ENCODE measurements at regions not wholly inside any gene's neighbourhood (a gene's known extent, or its start where the extent isn't known, plus 50 kb on each side); places are given as distances from the start of the nearest gene placed in this dataset.

- in situ Hi-C loops (cut with HindIII; ENCODE audit: low pct_ligation_motif_present, low sequenced_read_pairs), result no loop called here
- Histone ChIP-seq H3K36me3 (replicated peaks) (no peaks in the 10 kb centered on the region), H3K27me3 (replicated peaks) (no peaks in the 10 kb centered on the region), H3K4me3 (ENCODE audit: low read depth, low read length) (no peak overlapping the region), H3K27ac (no peak overlapping the region)
- DNase-seq, result no peak
- TF ChIP-seq, protein P1, sequence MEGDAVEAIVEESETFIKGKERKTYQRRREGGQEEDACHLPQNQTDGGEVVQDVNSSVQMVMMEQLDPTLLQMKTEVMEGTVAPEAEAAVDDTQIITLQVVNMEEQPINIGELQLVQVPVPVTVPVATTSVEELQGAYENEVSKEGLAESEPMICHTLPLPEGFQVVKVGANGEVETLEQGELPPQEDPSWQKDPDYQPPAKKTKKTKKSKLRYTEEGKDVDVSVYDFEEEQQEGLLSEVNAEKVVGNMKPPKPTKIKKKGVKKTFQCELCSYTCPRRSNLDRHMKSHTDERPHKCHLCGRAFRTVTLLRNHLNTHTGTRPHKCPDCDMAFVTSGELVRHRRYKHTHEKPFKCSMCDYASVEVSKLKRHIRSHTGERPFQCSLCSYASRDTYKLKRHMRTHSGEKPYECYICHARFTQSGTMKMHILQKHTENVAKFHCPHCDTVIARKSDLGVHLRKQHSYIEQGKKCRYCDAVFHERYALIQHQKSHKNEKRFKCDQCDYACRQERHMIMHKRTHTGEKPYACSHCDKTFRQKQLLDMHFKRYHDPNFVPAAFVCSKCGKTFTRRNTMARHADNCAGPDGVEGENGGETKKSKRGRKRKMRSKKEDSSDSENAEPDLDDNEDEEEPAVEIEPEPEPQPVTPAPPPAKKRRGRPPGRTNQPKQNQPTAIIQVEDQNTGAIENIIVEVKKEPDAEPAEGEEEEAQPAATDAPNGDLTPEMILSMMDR (IDR thresholded peaks at IDR 0.05; ENCODE audit: low read depth, low read length, missing control alignments), result no peak
These were observed 556.6 kb downstream of the TRHDE start for GRCh38 chr12:72828662-72829324.

GRCh38 chr12:72829838-72830237 is 557.7 kb downstream of the TRHDE start:
- H3K36me3 ChIP-seq (replicated peaks), result no peaks in the 10 kb centered on the region
- TF ChIP-seq, protein P1 (IDR thresholded peaks at IDR 0.05; ENCODE audit: low read depth, low read length, missing control alignments), result no peak
- no peaks in the 10 kb centered on the region for H3K27me3 ChIP-seq (replicated peaks)
- in situ Hi-C loops (cut with HindIII; ENCODE audit: low pct_ligation_motif_present, low sequenced_read_pairs), result no loop called here
- DNase-seq, result no peak
- H3K27ac ChIP-seq, result no peak overlapping the region
- no peak overlapping the region for H3K4me3 ChIP-seq (ENCODE audit: low read depth, low read length)

GRCh38 chr12:72832024-72832423 is 559.9 kb downstream of the TRHDE start:
- Histone ChIP-seq H3K4me3 (ENCODE audit: low read depth, low read length) (no peak overlapping the region), H3K36me3 (replicated peaks) (no peaks in the 10 kb centered on the region), H3K27ac (no peak overlapping the region), H3K27me3 (replicated peaks) (no peaks in the 10 kb centered on the region)
- in situ Hi-C loops (cut with HindIII; ENCODE audit: low pct_ligation_motif_present, low sequenced_read_pairs), result no loop called here
- no peak for DNase-seq
- TF ChIP-seq, protein P1 (IDR thresholded peaks at IDR 0.05; ENCODE audit: low read depth, low read length, missing control alignments), result no peak

DNA sequence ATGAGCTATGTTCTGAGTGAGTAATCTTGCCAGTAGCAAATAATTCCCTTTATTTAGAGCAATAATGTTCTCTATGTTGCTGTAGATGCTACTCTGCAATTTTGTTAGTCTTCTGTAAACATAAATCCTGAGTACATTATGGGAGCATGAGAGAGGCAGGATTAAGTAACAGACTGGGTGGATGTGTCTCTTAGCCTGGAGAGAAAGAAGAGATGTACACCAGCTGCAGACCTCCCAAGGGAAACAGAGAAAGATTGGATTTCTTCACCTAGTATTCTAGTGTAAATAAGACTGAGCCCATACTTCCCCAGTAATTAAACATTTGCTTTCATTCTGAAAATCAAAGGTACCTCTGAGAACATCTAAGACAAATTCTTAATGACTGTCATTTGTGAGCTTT is 564.0 kb downstream of the TRHDE start:
- H3K27ac ChIP-seq, result no peak overlapping the region
- H3K36me3 ChIP-seq (replicated peaks), result no peaks in the 10 kb centered on the region
- no peaks in the 10 kb centered on the region for H3K27me3 ChIP-seq (replicated peaks)
- in situ Hi-C loops (cut with HindIII; ENCODE audit: low pct_ligation_motif_present, low sequenced_read_pairs), result no loop called here
- TF ChIP-seq, protein P1 (IDR thresholded peaks at IDR 0.05; ENCODE audit: low read depth, low read length, missing control alignments), result no peak
- H3K4me3 ChIP-seq (ENCODE audit: low read depth, low read length), result no peak overlapping the region
- DNase-seq, result no peak

DNA sequence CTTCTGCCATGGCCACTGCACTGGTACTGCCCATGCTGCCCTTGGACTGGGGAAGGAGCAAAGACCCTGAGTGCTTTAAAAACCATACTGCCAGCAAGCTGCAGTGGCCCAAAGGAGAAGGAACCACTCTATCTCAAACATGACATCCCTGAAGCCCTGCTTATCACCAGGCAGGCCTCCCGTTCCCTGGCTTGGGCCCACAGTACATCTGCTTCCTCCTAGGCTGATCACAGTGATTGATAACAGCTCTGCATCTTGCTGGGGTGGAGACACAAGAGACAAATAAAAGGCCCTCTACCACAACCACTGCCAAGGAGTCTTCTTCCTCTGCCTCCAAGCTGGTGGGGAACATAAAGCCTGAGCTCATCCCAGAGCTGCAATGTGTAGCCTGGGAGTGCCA is 567.5 kb downstream of the TRHDE start:
- Histone ChIP-seq H3K36me3 (replicated peaks) (no peaks in the 10 kb centered on the region), H3K27me3 (replicated peaks) (no peaks in the 10 kb centered on the region), H3K27ac (no peak overlapping the region), H3K4me3 (ENCODE audit: low read depth, low read length) (no peak overlapping the region)
- in situ Hi-C loops (cut with HindIII; ENCODE audit: low pct_ligation_motif_present, low sequenced_read_pairs), result no loop called here
- no peak for DNase-seq
- TF ChIP-seq, protein P1 (IDR thresholded peaks at IDR 0.05; ENCODE audit: low read depth, low read length, missing control alignments), result no peak

DNA sequence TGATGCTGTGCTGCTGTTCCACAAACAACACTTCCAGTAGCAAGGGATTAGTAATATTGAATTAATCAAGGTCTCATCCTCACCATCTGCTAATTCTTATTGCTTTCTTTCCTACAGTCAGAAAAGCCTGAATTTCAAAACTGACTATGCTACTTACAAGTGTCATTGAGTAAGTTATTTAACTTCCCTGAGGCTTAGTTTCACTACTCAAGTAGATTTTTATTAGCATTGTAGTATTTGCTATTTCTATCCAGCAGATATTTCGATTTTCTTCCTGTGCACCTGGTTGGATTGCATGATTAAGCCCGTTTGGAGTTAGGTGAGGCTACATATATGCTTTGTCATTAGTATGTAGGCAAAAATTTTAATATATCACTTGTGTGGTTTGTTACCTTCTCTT is 591.5 kb downstream of the TRHDE start:
- Histone ChIP-seq H3K36me3 (replicated peaks) (no peaks in the 10 kb centered on the region), H3K4me3 (ENCODE audit: low read depth, low read length) (no peak overlapping the region), H3K27ac (no peak overlapping the region), H3K27me3 (replicated peaks) (no peaks in the 10 kb centered on the region)
- TF ChIP-seq, protein P1 (IDR thresholded peaks at IDR 0.05; ENCODE audit: low read depth, low read length, missing control alignments), result no peak
- no peak for DNase-seq
- in situ Hi-C loops (cut with HindIII; ENCODE audit: low pct_ligation_motif_present, low sequenced_read_pairs), result no loop called here

Data from brain microvascular endothelial cell (primary cell).